Common myeloid progenitor, CD34-positive (primary cell): ENCODE measurements at regions not wholly inside any gene's neighbourhood (a gene's known extent, or its start where the extent isn't known, plus 50 kb on each side); places are given as distances from the start of the nearest gene placed in this dataset.

ENCODE experiments used
- CTCF ChIA-PET: fragments of 350-600 bp; sonication (Branson Sonifier 250); formaldehyde crosslinking; loops from one replicate; lab custom pipeline; 2021; ENCODE audit warnings: antibody characterized with exemption; lab: Charles Lee
- POLR2A ChIA-PET: fragments of 350-600 bp; sonication (Branson Sonifier 250); formaldehyde crosslinking; loops from one replicate; lab custom pipeline; 2021; ENCODE audit warnings: antibody characterized with exemption; lab: Charles Lee
- DNase-seq, 3 donors: peaks; one replicate each; pipeline versions ENCODE4 v3.0.0 to v3.0.0-alpha.2; 2013
- H3K27ac ChIP-seq, 2 experiments: 1 replicate in 1 of 2; 2 replicates in 1 of 2; pipeline ENCODE4 v1.7.0; 2013; ENCODE audit warnings: inconsistent platforms in 2 of 2, low read length in 2 of 2, mild to moderate bottlenecking in 2 of 2, low read depth in 1 of 2, moderate library complexity in 1 of 2; ENCODE audit not compliant: severe bottlenecking in 2 of 2, insufficient read depth in 1 of 2, poor library complexity in 1 of 2
- H3K27me3 ChIP-seq, 5 experiments: replicated peaks in 2 of 5; 1 replicate in 3 of 5; 2 replicates in 2 of 5; pipeline versions ENCODE4 v1.6.1 to v1.7.0; 2013; ENCODE audit warnings: low read length in 4 of 5, mild to moderate bottlenecking in 2 of 5, moderate library complexity in 2 of 5, inconsistent platforms in 1 of 5; ENCODE audit not compliant: insufficient read depth in 5 of 5, control insufficient read depth in 4 of 5
- H3K36me3 ChIP-seq, 4 experiments: 1 replicate in 2 of 4; 2 replicates in 2 of 4; pipeline versions ENCODE4 v1.6.1 to v1.7.0; 2013; ENCODE audit warnings: low read length in 3 of 4, control low read depth in 1 of 4, mild to moderate bottlenecking in 1 of 4; ENCODE audit not compliant: control insufficient read depth in 4 of 4, insufficient read depth in 4 of 4
- H3K4me1 ChIP-seq, 4 experiments: 1 replicate in 3 of 4; 2 replicates in 1 of 4; pipeline versions ENCODE4 v1.6.1 to v1.7.1; 2013; ENCODE audit warnings: low read length in 3 of 4, mild to moderate bottlenecking in 3 of 4, control low read depth in 1 of 4, inconsistent platforms in 1 of 4, moderate library complexity in 1 of 4; ENCODE audit not compliant: control insufficient read depth in 4 of 4, insufficient read depth in 4 of 4; ENCODE audit errors: control extremely low read depth in 1 of 4
- H3K4me3 ChIP-seq, 7 experiments: 1 replicate in 4 of 7; 2 replicates in 3 of 7; pipeline versions ENCODE4 v1.5.1 to v1.7.0; 2013; ENCODE audit warnings: mild to moderate bottlenecking in 7 of 7, low read length in 6 of 7, moderate library complexity in 6 of 7, inconsistent platforms in 2 of 7, low read depth in 2 of 7, control low read depth in 1 of 7; ENCODE audit not compliant: insufficient read depth in 4 of 7, control insufficient read depth in 1 of 7; ENCODE audit errors: extremely low read depth in 1 of 7
- H3K9me3 ChIP-seq, 5 experiments: 1 replicate in 4 of 5; 2 replicates in 1 of 5; pipeline versions ENCODE4 v1.6.1 to v1.7.1; 2013; ENCODE audit warnings: low read length in 4 of 5, mild to moderate bottlenecking in 2 of 5, inconsistent platforms in 1 of 5, low read depth in 1 of 5, moderate library complexity in 1 of 5; ENCODE audit not compliant: control insufficient read depth in 4 of 5, insufficient read depth in 2 of 5; ENCODE audit errors: control extremely low read depth in 1 of 5
- WGBS: methylation state at CpG from one replicate; pipeline ENCODE4 v1.1.5; 2013; ENCODE audit not compliant: insufficient coverage; 5-methylcytosine and 5-hydroxymethylcytosine counted together

DNA sequence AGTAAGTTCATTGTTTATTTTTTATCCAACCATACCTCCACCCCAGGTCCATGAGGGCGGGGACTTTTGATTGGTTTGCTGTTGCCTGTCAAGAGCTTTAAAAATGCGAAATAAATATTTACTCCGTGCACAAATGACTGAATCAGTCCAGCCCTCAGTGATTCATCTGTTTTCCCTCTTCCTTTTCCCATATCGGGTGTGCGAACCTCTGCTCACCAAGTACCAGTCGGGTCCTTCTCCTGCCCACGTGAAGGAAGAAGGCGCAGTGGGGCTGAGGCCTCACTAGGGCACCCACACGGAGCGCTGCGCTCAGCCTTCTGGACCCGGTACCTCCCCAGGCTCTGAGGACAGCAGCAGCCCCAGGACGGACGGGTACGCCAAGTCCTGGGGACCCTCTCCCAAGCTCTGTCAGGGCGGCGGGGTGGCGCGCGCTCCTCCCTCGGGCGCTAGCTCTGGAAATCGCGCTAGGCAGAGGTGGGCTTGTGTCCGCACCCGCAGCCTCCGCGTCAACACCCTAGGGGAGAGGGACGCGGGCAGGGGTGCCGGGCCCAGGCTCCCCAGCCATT, 70.5 kb upstream of the EPHB3 start:
- Histone ChIP-seq H3K27ac (no peak overlapping the region), H3K27me3 (no peaks in the 10 kb centered on the region), H3K4me3 (no peak overlapping the region), H3K9me3 (peaks cover 0 to under 1% (median 0%) of the 10 kb centered on the region in 5 experiments), H3K4me1 (peaks cover 2 to 33% (median 11%) of the 10 kb centered on the region in 4 experiments), H3K36me3 (no peaks in the 10 kb centered on the region)
- no peak for DNase-seq
- ChIA-PET POLR2A (no interaction called here), CTCF (interaction anchor here (0.6 to 2.5 kb wide), 6 partner anchors 10 to 68 kb away, joined by 3 to 12 read pairs (median 6); no protein-coding TSS in a partner anchor)
- 79% methylated on average over 29 of the region's 31 CpGs for WGBS

DNA sequence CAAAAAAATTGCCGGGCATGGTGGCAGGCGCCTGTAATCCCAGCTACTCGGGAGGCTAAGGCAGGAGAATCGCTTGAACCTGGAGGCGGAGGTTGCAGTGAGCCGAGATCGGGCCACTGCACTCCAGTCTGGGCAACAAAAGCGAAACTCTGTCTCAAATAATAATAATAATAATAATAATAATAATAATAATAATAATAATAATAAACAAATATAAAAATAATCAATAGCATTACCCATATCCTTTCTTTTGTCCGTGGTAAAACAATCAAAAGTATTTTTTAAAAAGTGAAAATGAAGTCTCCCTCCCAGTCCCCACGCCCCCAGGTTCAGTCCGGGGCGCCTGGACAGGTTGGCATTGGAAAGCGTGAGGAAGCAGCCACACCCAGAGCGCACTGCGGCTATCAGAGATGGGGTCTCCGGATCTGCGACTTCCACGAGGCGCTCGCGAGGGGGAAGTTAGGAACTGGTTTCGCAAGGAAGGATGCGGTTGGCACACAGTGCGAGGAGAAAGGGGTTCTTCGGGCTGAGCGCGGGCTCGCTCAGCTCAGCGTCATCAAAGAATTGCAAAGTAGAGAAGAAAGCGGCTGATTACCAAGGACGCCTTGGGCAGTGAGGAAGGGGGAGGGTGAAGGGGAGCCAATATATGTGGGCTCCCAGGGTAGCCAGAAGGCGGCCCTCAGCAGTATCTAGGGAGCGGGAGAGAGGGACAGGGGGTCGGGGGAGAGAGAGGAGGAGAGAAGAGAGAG, 69.5 kb upstream of the EPHB3 start:
- ChIA-PET CTCF (interaction anchor here (0.6 to 2.5 kb wide), 7 partner anchors 11 to 69 kb away, joined by 3 to 12 read pairs (median 3); no protein-coding TSS in a partner anchor), POLR2A (no interaction called here)
- Histone ChIP-seq H3K27ac (no peak overlapping the region), H3K27me3 (no peaks in the 10 kb centered on the region), H3K4me3 (peak overlapping the region in 6 of 7 experiments; percentile 42 to 78 (median 62)), H3K4me1 (peaks cover 2 to 35% (median 10%) of the 10 kb centered on the region in 4 experiments), H3K36me3 (no peaks in the 10 kb centered on the region), H3K9me3 (peaks cover 0 to 3% (median 0%) of the 10 kb centered on the region in 5 experiments)
- DNase-seq, result peak; percentile 87 to 93 (median 92)
- 0% methylated on average over 22 of the region's 34 CpGs for WGBS

DNA sequence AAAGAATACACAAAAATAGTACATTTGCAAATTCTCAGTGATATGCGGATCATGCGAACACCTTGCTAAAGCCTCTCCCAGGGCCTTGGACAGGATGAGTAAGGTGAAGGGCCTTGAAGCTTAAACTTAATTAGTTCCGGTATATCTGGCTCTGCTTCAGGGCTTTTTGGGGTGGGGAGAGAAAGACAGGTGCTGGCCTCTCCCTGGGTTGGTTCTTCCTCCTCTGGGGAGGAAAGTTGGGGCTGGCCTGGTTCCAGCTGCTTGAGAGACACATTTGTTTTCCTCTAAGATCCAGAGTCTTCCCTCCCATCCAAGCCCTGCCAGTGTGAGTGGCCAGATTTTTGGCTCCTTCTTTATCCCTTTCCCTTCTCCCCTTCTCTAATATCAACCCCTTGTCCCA, 64.7 kb upstream of the EPHB3 start:
- Histone ChIP-seq H3K27ac (no peak overlapping the region), H3K27me3 (no peaks in the 10 kb centered on the region), H3K9me3 (peaks cover 0 to 3% (median 0%) of the 10 kb centered on the region in 5 experiments), H3K4me1 (peaks cover 2 to 29% (median 11%) of the 10 kb centered on the region in 4 experiments), H3K36me3 (no peaks in the 10 kb centered on the region), H3K4me3 (no peak overlapping the region)
- no peak for DNase-seq
- POLR2A ChIA-PET, result no interaction called here
- CTCF ChIA-PET, result interaction anchor here (0.7 to 1.2 kb wide), 5 partner anchors 21 to 229 kb away, joined by 3 to 4 read pairs (median 3); no protein-coding TSS in a partner anchor
- 95% methylated on average over 3 of the region's 3 CpGs for WGBS

DNA sequence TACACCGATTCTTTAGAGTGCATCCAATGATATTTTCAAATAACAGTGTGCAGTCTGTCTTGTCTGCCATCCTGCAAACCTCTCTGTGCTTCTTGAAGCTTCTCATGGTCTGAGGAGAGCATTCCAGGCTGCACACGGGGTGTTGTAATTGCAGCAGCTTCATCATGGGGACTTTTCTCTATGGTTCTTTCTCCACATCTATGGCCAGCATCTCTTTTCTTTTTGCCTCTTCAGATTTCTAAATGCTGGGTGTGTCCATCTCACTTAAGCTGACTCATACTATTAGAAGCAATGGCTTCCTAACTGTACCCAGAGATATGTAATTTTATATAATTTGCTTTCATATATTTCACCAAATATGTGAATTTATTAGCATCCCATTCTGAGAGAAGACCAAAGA, 63.8 kb upstream of the EPHB3 start:
- no peaks in the 10 kb centered on the region for H3K36me3 ChIP-seq
- H3K9me3 ChIP-seq, result peaks cover 0 to 5% (median 2%) of the 10 kb centered on the region in 5 experiments
- no peak overlapping the region for H3K4me3 ChIP-seq
- 100% methylated on average over 1 of the region's 2 CpGs for whole genome bisulfite sequencing
- no peaks in the 10 kb centered on the region for H3K27me3 ChIP-seq
- H3K4me1 ChIP-seq, result peaks cover 0 to 22% (median 7%) of the 10 kb centered on the region in 4 experiments
- no peak overlapping the region for H3K27ac ChIP-seq
- CTCF ChIA-PET, result interaction anchor here (0.7 to 1.4 kb wide), 7 partner anchors 14 to 243 kb away, joined by 3 to 8 read pairs (median 3); no protein-coding TSS in a partner anchor
- POLR2A ChIA-PET, result no interaction called here
- DNase-seq, result no peak

DNA sequence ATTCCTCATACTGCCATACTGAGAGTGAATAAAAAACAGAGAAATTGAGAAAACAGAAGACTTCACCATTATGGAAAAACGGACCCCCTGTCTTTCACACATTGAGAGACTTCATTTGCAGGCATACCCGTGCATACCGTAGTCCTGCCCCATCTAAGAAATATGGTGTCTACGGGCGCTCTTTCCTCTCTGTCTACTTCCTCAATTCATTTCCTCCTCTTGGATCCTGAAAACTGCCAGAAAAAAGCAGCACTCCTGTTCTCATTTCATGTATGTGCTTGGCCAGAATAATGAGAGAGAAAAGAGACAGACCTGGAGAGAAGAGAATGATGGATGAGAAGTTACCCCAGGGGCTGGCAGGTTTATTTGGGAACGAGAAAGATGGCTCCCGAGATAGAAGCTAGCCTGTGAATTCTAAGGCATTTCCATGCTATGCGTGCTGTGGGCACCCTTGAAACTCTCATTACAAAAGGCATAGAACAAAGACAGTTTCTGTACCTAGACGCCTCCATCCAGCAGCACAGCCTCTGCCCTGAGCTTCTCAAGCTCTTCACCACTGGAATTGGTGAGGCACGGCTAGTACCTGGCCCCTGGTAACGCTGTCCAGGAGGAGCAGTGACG, 62.5 kb upstream of the EPHB3 start:
- peaks cover 0 to 10% (median 1%) of the 10 kb centered on the region in 4 experiments for H3K4me1 ChIP-seq
- H3K36me3 ChIP-seq, result no peaks in the 10 kb centered on the region
- peak in 2 of 3 donors; percentile 33 to 46 for DNase-seq
- no peak overlapping the region for H3K27ac ChIP-seq
- H3K4me3 ChIP-seq, result no peak overlapping the region
- peaks cover 0 to 6% (median 2%) of the 10 kb centered on the region in 5 experiments for H3K9me3 ChIP-seq
- no peaks in the 10 kb centered on the region for H3K27me3 ChIP-seq
- ChIA-PET CTCF (interaction anchor here (0.7 to 2.6 kb wide), 10 partner anchors 9 to 128 kb away, joined by 3 to 8 read pairs (median 3); no protein-coding TSS in a partner anchor), POLR2A (no interaction called here)
- 63% methylated on average over 11 of the region's 12 CpGs for WGBS

DNA sequence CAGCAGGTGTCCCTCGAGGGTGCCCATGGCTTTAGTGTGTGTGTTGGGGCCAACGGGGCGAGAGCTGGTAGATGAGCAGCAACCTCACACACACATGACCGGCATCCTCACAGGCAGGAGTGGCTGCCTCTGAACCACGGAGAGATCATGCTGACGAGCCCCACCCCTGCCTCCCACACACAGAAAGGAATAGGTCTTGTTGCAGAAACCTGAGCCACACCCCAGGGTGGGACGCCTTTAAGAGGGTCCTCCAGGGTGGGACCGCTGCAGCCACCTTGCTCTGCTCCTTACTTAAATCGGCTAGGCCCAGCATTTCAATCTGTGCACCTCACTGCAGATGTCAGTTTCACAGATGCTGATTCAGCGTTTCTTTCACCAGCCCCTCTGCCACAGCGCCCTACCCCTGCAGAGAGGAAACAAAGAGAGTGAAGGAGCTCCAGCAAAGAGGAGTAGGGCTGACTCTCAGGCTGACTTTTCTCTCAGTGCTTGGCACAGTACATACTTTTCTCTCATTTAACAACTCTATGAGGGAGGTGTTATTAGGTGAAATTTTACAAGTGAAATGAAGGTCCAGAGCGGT, 61.2 kb upstream of the EPHB3 start:
- CTCF ChIA-PET, result interaction anchor here (0.7 to 2.6 kb wide), 9 partner anchors 9 to 129 kb away, joined by 3 to 6 read pairs (median 3); no protein-coding TSS in a partner anchor

More for the DNA sequence above, 61.2 kb upstream of the EPHB3 start:
- WGBS, result 83% methylated on average over 7 of the region's 12 CpGs
- Histone ChIP-seq H3K36me3 (no peaks in the 10 kb centered on the region), H3K4me1 (peaks cover 0 to 9% (median 1%) of the 10 kb centered on the region in 4 experiments), H3K9me3 (peaks cover 0 to 6% (median 2%) of the 10 kb centered on the region in 5 experiments), H3K4me3 (no peak overlapping the region), H3K27me3 (no peaks in the 10 kb centered on the region), H3K27ac (no peak overlapping the region)
- DNase-seq, result no peak
- POLR2A ChIA-PET, result no interaction called here
